Retinal pigment epithelial cell (primary cell): ENCODE measurements at regions not wholly inside any gene's neighbourhood (a gene's known extent, or its start where the extent isn't known, plus 50 kb on each side); places are given as distances from the start of the nearest gene placed in this dataset.
"Not testable (repeated sequence)": the region's sequence is repeated elsewhere in the genome, so short reads cannot be mapped to it uniquely, and the experiment has no call there.

Experiments
- DNase-seq: peaks from one replicate; pipeline ENCODE4 v3.0.0-alpha.2; 2010; ENCODE audit warnings: low read depth
- H3K4me3 ChIP-seq: 2 replicates; pipeline ENCODE4 v1.5.1; 2011; ENCODE audit warnings: mild to moderate bottlenecking, low read length, control low read depth, moderate library complexity
- CTCF ChIP-seq: conservative IDR thresholded peaks from 2 replicates; pipeline ENCODE4 v1.5.1; 2011; ENCODE audit warnings: low read depth, low read length, control low read depth, inconsistent platforms

GRCh38 chr21:35563885-35564451 lies 496.4 kb downstream of the SETD4 start:
- TF ChIP-seq CTCF: no peak
- no peak overlapping the region for H3K4me3 ChIP-seq
- no peak for DNase-seq

- no peak for DNase-seq
- H3K4me3 ChIP-seq: no peak overlapping the region
- TF ChIP-seq CTCF: no peak
Observed at GRCh38 chr21:35562876-35563275, 497.4 kb downstream of the SETD4 start.

GRCh38 chr21:35561116-35561515 lies 499.2 kb downstream of the SETD4 start:
- TF ChIP-seq CTCF: no peak
- no peak for DNase-seq
- H3K4me3 ChIP-seq: no peak overlapping the region

GRCh38 chr21:35559829-35560225 lies 500.5 kb downstream of the SETD4 start:
- no peak for TF ChIP-seq CTCF
- no peak for DNase-seq
- H3K4me3 ChIP-seq: no peak overlapping the region

- no peak for DNase-seq
- no peak for TF ChIP-seq CTCF
- H3K4me3 ChIP-seq: no peak overlapping the region
Observed at GRCh38 chr21:35559128-35559828, 501.0 kb downstream of the SETD4 start.

GRCh38 chr21:35556536-35556935 lies 503.8 kb downstream of the SETD4 start:
- TF ChIP-seq CTCF: no peak
- H3K4me3 ChIP-seq: no peak overlapping the region
- DNase-seq: no peak

GRCh38 chr21:35552483-35552882 lies 503.4 kb upstream of the RUNX1 start:
- DNase-seq: not testable (repeated sequence)

More at GRCh38 chr21:35552483-35552882, 503.4 kb upstream of the RUNX1 start:
- H3K4me3 ChIP-seq: not testable (repeated sequence)
